ENCODE measurements at regions not wholly inside any gene's neighbourhood (a gene's known extent, or its start where the extent isn't known, plus 50 kb on each side); places are given as distances from the start of the nearest gene placed in this dataset.

- no peak for TF ChIP-seq CTCF (IDR thresholded peaks at IDR 0.05; ENCODE audit: low read depth, low read length, missing control alignments)
- no peak for DNase-seq (ENCODE audit: extremely low read depth, low read depth)
- H3K4me3 ChIP-seq (replicated peaks; ENCODE audit: low read depth, low read length): no peak overlapping the region
These were observed 72.0 kb upstream of the IL12B start for GRCh38 chr5:159402311-159402710.

GRCh38 chr5:159402856-159403255 lies 72.6 kb upstream of the IL12B start:
- H3K4me3 ChIP-seq (replicated peaks; ENCODE audit: low read depth, low read length): no peak overlapping the region
- TF ChIP-seq CTCF (IDR thresholded peaks at IDR 0.05; ENCODE audit: low read depth, low read length, missing control alignments): no peak
- DNase-seq (ENCODE audit: extremely low read depth, low read depth): no peak

DNA sequence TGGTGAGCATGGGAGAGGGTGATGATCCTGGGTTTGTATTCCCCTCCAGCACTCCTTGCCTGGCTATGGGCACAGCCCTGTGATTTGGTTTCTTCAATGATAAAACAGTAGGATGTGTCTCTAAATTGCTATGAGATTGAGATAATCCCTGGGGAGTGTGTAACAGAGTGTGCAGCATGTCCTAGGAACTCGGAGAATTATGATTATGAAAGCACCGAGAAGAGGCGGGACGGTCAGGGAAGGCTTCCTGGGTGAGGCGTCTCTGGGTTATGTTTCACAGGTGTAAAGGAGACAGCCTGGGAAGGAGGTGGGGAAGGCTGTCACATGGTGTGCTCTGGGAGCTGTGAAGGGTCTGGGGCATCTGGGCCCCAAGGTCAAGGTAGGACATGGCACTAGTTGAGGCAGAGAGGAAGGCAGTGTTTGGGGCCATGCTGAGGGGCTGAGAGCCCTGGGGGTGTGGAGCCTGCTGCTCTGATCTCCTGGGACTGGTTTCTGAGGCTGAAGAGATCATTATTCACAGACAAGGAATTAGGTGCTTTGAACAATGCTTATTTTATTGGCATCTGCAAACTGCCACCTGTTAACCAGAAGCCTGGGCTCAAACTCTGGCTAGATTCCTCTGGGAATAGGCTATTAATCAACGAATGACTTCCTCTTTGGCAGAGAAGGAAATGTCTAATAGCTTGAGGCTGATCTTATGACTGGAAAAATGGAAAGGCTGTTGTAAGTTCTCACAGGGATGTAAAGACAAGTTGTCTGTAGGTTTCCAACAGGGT lies 73.8 kb upstream of the IL12B start:
- DNase-seq (ENCODE audit: extremely low read depth, low read depth): no peak
- H3K4me3 ChIP-seq (replicated peaks; ENCODE audit: low read depth, low read length): no peak overlapping the region
- TF ChIP-seq CTCF (IDR thresholded peaks at IDR 0.05; ENCODE audit: low read depth, low read length, missing control alignments): no peak

GRCh38 chr5:159405611-159406031 lies 75.3 kb upstream of the IL12B start:
- no peak for TF ChIP-seq CTCF (IDR thresholded peaks at IDR 0.05; ENCODE audit: low read depth, low read length, missing control alignments)

DNA sequence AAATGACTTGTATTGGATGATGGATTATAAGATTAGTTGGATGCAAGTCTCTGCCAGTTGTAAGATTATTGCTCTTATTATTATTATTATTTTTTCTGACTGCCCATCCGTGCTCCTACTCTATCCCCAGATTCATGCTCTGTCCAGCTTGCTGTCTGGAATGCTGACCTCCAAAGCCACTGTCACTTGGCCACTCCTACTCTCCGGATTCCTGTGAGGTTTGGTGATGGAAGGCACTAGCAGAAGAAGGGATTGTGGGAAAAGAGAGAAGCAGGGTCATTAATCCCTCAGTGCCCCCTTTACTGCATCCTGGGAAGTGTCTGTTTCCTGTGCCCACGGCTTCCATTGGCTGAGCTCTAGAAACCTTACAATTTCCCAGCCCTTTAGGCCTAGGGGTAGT lies 76.3 kb upstream of the IL12B start:
- no peak overlapping the region for H3K4me3 ChIP-seq (replicated peaks; ENCODE audit: low read depth, low read length)
- no peak for DNase-seq (ENCODE audit: extremely low read depth, low read depth)
- no peak for TF ChIP-seq CTCF (IDR thresholded peaks at IDR 0.05; ENCODE audit: low read depth, low read length, missing control alignments)

More at GRCh38 chr5:159405611-159406031, 75.3 kb upstream of the IL12B start:
- H3K4me3 ChIP-seq (replicated peaks; ENCODE audit: low read depth, low read length): no peak overlapping the region
- DNase-seq (ENCODE audit: extremely low read depth, low read depth): no peak

DNA sequence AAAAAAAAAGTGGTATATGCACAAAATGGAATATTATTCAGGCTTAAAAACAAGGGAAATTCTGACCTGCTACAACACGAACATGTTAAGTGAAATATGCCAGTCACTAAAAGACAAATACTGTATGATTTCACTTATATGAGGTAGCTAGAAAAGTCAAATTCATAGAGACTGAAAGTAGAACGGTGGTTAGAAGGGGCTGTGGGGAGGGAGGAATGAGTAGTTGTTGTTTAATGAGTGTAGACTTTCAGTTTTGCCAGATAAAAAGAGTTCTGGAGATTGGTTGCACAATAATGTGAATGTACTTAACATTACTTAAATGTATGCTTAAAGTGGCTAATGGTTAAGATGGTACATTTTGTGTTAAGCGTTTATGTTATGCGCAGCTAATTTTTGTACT lies 79.5 kb upstream of the IL12B start:
- DNase-seq (ENCODE audit: extremely low read depth, low read depth): no peak
- H3K4me3 ChIP-seq (replicated peaks; ENCODE audit: low read depth, low read length): no peak overlapping the region
- TF ChIP-seq CTCF (IDR thresholded peaks at IDR 0.05; ENCODE audit: low read depth, low read length, missing control alignments): no peak

GRCh38 chr5:159410480-159410879 lies 80.2 kb upstream of the IL12B start:
- DNase-seq (ENCODE audit: extremely low read depth, low read depth): no peak
- TF ChIP-seq CTCF (IDR thresholded peaks at IDR 0.05; ENCODE audit: low read depth, low read length, missing control alignments): no peak
- no peak overlapping the region for H3K4me3 ChIP-seq (replicated peaks; ENCODE audit: low read depth, low read length)
